NCI-H2227 (cell line): ENCODE measurements at regions not wholly inside any gene's neighbourhood (a gene's known extent, or its start where the extent isn't known, plus 50 kb on each side); places are given as distances from the start of the nearest gene placed in this dataset.
A peak's percentile ranks its signal among the peaks of the same experiment; 100 is the strongest.
"Not testable (repeated sequence)": the region's sequence is repeated elsewhere in the genome, so short reads cannot be mapped to it uniquely, and the experiment has no call there.

Experiments used
- DNase-seq: peaks from one replicate; lab custom pipeline; 2025; ENCODE audit not compliant: unreplicated experiment; lab: John Stamatoyannopoulos, UW

DNA sequence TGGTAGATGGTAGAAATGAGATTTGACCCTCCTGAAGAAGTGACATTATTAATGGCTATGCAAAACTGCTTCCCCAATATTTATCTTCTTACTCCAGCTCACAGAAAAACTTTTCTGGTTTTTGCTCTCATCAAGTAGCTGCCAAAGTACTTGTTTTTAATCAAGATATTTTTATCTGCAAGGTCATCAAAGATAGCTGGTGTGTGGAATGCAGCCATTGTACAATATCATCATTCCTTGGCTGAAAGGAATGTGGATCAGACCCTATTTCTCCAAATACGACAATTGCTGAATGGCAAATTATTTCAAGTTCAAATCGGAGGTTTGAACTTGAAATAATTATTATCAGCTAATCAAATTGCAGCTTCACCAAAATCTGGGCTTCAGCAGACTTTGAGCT is 126.9 kb upstream of the SLC7A14 start:
- no peak for DNase-seq

DNA sequence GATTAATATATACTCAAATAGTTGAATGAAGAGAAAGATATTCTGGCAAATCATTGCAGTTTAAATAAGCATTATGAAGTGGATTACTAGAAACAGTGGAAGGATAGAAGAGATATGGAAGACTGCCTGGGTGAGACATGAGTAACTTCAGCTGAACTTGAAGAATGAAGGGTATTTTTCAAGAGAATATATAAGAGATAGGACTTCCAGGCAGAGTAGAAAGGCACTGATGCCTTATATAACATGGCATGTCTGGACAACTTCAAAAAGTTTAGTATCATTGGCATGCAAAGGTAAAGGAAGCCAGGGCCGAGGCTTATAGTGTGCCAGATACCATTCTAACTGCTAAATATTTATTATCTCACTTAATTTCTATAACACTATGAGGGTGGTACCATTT is 126.5 kb upstream of the SLC7A14 start:
- no peak for DNase-seq

- DNase-seq: no peak
Measured at GRCh38 chr3:170711786-170712185, 125.9 kb upstream of the SLC7A14 start.

DNA sequence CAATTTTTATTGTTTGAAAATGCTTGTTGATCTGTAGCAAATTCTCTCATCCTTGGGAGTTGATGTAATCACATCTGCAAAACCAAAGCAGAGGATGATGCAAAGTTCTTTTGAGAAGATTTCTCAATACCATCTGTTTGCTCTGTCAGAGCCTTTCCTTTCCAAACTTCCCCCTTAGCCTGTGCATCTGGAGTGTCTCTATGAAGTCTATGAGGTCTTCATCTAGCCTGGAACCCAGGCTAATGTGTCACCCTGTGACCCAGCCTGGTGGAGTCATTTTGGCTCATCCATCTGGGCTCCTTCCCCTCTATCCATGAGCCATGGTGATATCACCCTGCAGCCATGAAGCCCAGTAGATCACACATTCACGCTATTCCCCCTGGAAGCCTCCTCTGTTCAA is 123.2 kb upstream of the SLC7A14 start:
- DNase-seq: no peak

DNA sequence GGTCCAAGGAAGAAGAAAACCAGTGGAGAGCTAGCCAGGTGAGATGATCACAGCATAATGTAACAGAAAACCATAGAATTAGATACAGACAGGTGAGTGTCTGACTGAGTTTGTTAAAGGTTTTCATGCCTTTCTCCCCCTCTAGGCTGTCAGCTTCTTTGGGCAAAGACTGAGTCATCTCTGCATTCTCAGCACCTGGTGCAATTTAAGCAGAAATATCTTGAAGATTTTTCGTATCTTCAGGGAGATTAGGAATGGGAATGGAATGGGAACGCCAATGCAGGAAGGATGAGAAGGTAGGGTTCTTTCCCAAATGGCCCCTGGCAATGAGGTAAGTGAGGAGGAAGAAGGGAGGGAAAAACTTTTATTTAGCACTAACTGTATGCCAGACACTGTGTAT is 122.0 kb upstream of the SLC7A14 start:
- no peak for DNase-seq

DNA sequence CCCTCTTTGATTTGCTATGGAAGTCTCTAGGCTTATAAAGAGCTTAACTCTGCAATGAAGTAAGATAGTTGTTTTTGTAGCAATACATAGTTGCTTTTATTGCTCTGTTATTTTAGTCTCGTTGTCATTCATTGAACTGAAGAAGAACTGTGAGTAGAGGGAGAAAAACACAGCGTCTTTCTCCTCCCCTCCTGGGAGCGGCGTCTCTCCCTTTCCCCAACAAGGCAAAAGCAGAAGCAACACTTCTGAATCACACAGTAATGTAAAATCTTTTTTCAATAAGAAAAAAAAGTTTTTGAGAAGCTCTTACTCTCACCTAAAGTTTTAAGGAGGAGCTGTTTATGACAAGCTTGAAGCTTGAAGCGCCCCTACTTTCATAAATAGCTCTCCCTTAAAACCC is 119.3 kb upstream of the SLC7A14 start:
- no peak for DNase-seq

DNA sequence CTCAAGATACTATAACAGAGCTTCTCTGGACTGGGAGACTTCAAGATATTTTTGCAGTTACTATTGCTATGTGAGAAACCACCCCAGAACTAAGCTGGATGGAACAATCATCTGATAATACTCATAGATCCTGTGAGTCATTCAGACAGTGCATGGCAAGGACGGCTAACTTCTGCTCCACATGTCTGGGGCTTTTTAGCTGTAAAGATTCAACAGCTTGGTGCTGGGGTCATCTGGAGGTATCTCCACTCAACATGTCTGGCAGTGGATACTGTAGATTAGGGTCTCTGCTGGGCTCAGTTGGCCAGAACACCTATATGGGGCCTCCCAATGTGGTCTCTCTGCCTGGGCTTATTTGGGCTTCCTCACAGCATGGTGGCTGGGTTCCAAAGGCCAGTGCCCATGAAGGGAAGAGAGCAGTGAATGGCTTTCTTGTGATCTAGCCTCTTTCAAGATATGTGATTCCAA is 117.3 kb upstream of the SLC7A14 start:
- no peak for DNase-seq

GRCh38 chr3:170701696-170702678 is 116.1 kb upstream of the SLC7A14 start:
- no peak for DNase-seq

GRCh38 chr3:170700054-170700404 is 114.2 kb upstream of the SLC7A14 start:
- DNase-seq: no peak

DNA sequence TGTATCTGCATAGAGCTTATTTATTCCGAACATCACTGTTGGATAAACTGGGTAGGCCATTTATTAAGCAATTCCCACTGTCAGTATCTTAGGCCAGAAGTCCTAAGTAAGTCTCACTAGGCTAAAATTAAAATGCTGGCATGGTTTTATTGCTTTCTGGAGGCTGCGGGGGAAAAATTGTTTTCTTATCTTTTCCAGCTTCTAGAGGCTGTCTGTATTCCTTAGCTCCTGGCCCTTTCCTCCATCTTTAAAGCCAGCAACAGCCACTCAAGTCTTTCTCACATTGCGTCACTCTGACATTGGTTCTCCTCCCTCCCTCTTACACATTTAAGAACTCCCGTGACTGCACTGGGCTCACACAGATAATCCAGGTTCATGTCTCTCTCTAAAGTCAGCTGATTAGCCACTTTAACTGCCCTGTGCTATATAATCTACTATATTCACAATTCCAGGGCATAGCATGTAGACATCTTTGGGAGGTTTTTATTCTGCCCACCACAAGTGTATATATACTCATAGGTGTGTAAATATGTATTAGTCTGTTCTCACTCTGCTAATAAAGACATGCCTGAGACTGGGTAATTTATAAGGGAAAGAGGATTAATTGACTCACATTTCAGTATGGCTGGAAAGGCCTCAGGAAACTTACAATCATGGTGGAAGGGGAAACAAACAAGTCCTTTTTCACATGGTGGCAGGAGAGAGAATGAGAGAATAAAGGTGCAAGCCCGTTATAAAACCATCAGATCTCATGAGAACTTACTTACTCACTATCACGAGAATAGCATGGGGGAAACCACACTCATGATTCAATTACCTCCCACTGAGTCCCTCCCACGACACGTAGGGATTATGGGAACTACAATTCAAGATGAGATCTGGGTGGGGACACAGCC is 113.5 kb upstream of the SLC7A14 start:
- no peak for DNase-seq

GRCh38 chr3:170697908-170698307 is 112.0 kb upstream of the SLC7A14 start:
- peak; percentile 51 for DNase-seq

- DNase-seq: no peak
Measured at GRCh38 chr3:170697131-170697530, 111.3 kb upstream of the SLC7A14 start.

GRCh38 chr3:170695486-170696064 is 109.7 kb upstream of the SLC7A14 start:
- DNase-seq: no peak

DNA sequence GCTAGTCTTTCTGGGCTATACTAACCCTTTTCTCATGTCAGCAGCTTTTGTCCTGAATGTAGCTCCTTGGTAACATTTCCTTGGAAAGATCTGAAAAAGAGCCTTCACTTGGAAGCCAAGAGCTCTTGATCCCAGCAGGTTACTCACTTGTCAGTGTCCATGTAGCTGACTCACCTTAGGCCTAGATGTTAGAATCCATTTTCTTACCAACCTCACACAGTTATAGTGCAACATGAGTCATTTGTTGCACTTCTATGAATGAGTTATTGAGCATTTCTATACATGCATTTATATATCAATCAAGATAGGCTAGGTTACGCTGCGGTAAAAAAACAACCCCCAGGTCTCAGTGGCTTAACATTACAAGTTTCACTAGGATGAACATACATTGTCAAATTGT is 106.8 kb upstream of the SLC7A14 start:
- DNase-seq: no peak

- no peak for DNase-seq
Measured at GRCh38 chr3:170690661-170690981, 104.7 kb upstream of the SLC7A14 start.

- DNase-seq: peak; percentile 75
Measured at GRCh38 chr3:170689893-170690660, 104.2 kb upstream of the SLC7A14 start.

GRCh38 chr3:170689296-170689829 is 103.5 kb upstream of the SLC7A14 start:
- no peak for DNase-seq

DNA sequence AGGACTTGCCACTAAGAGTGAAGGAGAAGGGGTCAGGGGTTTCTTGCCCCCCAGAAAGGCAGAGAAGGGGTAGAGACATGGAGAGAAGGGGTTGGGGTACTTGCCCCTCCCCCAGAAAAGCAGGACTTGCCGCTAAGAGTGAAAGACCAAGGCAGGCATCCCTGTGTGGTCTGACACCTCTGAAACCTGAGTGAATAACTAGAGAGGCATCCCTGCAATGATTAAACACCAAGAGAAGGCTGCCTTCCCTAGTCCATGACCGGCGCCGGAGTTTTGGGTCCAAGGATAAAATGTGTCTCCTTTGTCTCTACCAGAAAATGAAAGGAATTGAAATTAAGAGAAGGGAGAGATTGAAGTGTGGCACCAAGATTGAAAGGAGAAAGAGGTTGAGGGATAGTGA is 102.3 kb upstream of the SLC7A14 start:
- not testable (repeated sequence) for DNase-seq

GRCh38 chr3:170680593-170680992 is 94.7 kb upstream of the SLC7A14 start:
- DNase-seq: no peak

GRCh38 chr3:170679190-170679589 is 93.3 kb upstream of the SLC7A14 start:
- DNase-seq: no peak

DNA sequence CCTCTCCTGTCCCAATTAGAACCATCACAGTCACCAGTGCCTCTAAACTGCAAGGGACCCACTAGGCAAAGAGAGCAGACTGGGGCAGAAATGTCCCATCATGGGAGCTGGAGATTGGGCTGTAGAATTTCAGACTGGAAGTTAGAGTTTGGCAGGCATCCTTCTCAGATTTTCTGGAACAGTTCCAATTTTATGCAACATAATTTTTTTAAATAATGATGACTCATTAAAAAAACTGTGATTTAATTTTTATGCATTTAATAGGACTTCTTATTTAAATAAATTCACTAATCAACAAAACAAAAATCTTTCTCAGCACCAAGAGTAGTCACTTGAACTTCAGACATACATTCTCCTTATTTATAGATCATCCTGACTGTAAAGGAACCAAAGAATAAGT is 84.6 kb upstream of the SLC7A14 start:
- no peak for DNase-seq
